Neural progenitor cell (in vitro differentiated cells): ENCODE measurements at regions not wholly inside any gene's neighbourhood (a gene's known extent, or its start where the extent isn't known, plus 50 kb on each side); places are given as distances from the start of the nearest gene placed in this dataset.

ENCODE experiments used
- DNase-seq: peaks from one replicate; pipeline ENCODE4 v3.0.0-alpha.2; 2016; ENCODE audit warnings: low spot score
- H2AFZ ChIP-seq: fragments of 200-600 bp; sonication (generic); replicated peaks from 2 replicates; pipeline ENCODE4 v1.6.1; 2016; ENCODE audit warnings: antibody characterized with exemption
- H3F3A ChIP-seq: fragments of 200-600 bp; sonication (generic); 2 replicates; pipeline ENCODE4 v1.6.1; 2016; ENCODE audit warnings: antibody characterized with exemption, low read depth
- H3K27ac ChIP-seq: fragments of 200-600 bp; sonication (generic); 2 replicates; pipeline ENCODE4 v1.5.1; 2016; ENCODE audit warnings: mild to moderate bottlenecking
- H3K27me3 ChIP-seq: fragments of 200-600 bp; sonication (generic); 2 replicates; pipeline ENCODE4 v1.6.1; 2016; ENCODE audit warnings: mild to moderate bottlenecking, moderate library complexity
- H3K36me3 ChIP-seq: fragments of 200-600 bp; sonication (generic); 2 replicates; pipeline ENCODE4 v1.5.1; 2016
- H3K4me1 ChIP-seq: fragments of 200-600 bp; sonication (generic); 2 replicates; pipeline ENCODE4 v1.6.1; 2016; ENCODE audit warnings: mixed run types
- H3K4me2 ChIP-seq: fragments of 200-600 bp; sonication (generic); 2 replicates; pipeline ENCODE4 v1.6.1; 2016
- H3K4me3 ChIP-seq: fragments of 200-600 bp; sonication (generic); 2 replicates; pipeline ENCODE4 v1.5.1; 2016
- H3K79me2 ChIP-seq: fragments of 200-600 bp; sonication (generic); 2 replicates; pipeline ENCODE4 v1.6.1; 2016; ENCODE audit warnings: low read depth
- H3K9ac ChIP-seq: fragments of 200-600 bp; sonication (generic); 2 replicates; pipeline ENCODE4 v1.6.1; 2016
- H3K9me3 ChIP-seq: fragments of 200-600 bp; sonication (generic); 2 replicates; pipeline ENCODE4 v1.5.1; 2016; ENCODE audit warnings: low read depth
- H4K20me1 ChIP-seq: fragments of 200-600 bp; sonication (generic); 2 replicates; pipeline ENCODE4 v1.6.1; 2016; ENCODE audit warnings: low read depth
- H3K27ac Mint-ChIP-seq: 3 replicates; pipeline ENCODE4 v1.8.0; 2021; ENCODE audit warnings: mixed read lengths
- H3K27me3 Mint-ChIP-seq: 2 replicates; pipeline ENCODE4 v1.8.0; 2022; ENCODE audit warnings: low read depth, mild to moderate bottlenecking, inconsistent platforms, moderate library complexity, mixed read lengths; ENCODE audit not compliant: insufficient read depth
- H3K36me3 Mint-ChIP-seq: 3 replicates; pipeline ENCODE4 v1.8.0; 2021; ENCODE audit warnings: mixed read lengths
- H3K4me1 Mint-ChIP-seq: 3 replicates; pipeline ENCODE4 v1.8.0; 2021; ENCODE audit warnings: mixed read lengths
- H3K4me3 Mint-ChIP-seq: 3 replicates; pipeline ENCODE4 v1.8.0; 2021; ENCODE audit warnings: mild to moderate bottlenecking, moderate library complexity, mixed read lengths
- H3K9me3 Mint-ChIP-seq: 3 replicates; pipeline ENCODE4 v1.8.0; 2020; ENCODE audit warnings: mixed read lengths
- EZH2 ChIP-seq: fragments of 200-600 bp; sonication (generic); IDR thresholded peaks from 2 replicates; pipeline ENCODE4 v1.6.1; 2017; ENCODE audit warnings: antibody characterized with exemption, mild to moderate bottlenecking, moderate library complexity
- EZH2phosphoT487 ChIP-seq: fragments of 200-600 bp; sonication (generic); IDR thresholded peaks from 2 replicates; pipeline ENCODE4 v1.6.1; 2017; ENCODE audit warnings: antibody characterized with exemption
- TF ChIP-seq, protein P1 (sequence below): fragments of 200-600 bp; sonication (generic); IDR thresholded peaks from 2 replicates; pipeline ENCODE4 v1.5.1; 2017; ENCODE audit warnings: antibody characterized with exemption, mild to moderate bottlenecking

DNA sequence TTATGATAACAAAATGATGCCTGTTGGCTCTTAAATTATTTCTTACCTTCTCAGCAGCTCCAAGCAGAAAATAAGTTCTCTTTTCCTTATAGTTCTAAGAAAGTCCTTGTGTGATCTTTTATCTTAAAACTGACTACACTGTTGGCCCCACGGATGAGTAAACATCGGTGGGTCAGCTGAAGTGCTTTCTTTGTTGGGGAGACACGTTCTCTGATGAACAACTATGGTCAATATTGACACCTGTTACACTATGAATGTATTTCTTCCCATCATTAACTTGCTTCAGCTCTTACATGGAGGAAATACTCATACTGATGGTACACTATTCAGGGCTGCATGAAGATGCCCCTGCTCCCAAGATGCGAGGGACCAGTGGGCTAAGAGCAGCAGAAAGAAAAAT, 110.8 kb upstream of the EEA1 start:
- no peaks in the 10 kb centered on the region for H3K27me3 ChIP-seq
- H4K20me1 ChIP-seq, result no peaks in the 10 kb centered on the region
- H3K36me3 Mint-ChIP-seq, result no peaks in the 10 kb centered on the region
- peaks cover 5% of the 10 kb centered on the region for H3K4me1 ChIP-seq
- H3K4me1 Mint-ChIP-seq, result no peaks in the 10 kb centered on the region
- H3K27ac Mint-ChIP-seq, result no peak overlapping the region
- H2AFZ ChIP-seq, result no peak overlapping the region
- no peaks in the 10 kb centered on the region for H3K79me2 ChIP-seq
- no peaks in the 10 kb centered on the region for H3F3A ChIP-seq
- no peak overlapping the region for H3K4me3 ChIP-seq
- H3K9me3 ChIP-seq, result no peaks in the 10 kb centered on the region
- peaks cover 3% of the 10 kb centered on the region for H3K27me3 Mint-ChIP-seq
- no peak overlapping the region for H3K27ac ChIP-seq
- no peak for DNase-seq
- H3K4me3 Mint-ChIP-seq, result no peak overlapping the region
- H3K36me3 ChIP-seq, result no peaks in the 10 kb centered on the region
- no peaks in the 10 kb centered on the region for H3K9me3 Mint-ChIP-seq
- TF ChIP-seq EZH2, result no peak
- TF ChIP-seq, protein P1, sequence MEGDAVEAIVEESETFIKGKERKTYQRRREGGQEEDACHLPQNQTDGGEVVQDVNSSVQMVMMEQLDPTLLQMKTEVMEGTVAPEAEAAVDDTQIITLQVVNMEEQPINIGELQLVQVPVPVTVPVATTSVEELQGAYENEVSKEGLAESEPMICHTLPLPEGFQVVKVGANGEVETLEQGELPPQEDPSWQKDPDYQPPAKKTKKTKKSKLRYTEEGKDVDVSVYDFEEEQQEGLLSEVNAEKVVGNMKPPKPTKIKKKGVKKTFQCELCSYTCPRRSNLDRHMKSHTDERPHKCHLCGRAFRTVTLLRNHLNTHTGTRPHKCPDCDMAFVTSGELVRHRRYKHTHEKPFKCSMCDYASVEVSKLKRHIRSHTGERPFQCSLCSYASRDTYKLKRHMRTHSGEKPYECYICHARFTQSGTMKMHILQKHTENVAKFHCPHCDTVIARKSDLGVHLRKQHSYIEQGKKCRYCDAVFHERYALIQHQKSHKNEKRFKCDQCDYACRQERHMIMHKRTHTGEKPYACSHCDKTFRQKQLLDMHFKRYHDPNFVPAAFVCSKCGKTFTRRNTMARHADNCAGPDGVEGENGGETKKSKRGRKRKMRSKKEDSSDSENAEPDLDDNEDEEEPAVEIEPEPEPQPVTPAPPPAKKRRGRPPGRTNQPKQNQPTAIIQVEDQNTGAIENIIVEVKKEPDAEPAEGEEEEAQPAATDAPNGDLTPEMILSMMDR, result no peak
- TF ChIP-seq EZH2phosphoT487, result no peak
- H3K4me2 ChIP-seq, result no peak overlapping the region
- H3K9ac ChIP-seq, result no peak overlapping the region

DNA sequence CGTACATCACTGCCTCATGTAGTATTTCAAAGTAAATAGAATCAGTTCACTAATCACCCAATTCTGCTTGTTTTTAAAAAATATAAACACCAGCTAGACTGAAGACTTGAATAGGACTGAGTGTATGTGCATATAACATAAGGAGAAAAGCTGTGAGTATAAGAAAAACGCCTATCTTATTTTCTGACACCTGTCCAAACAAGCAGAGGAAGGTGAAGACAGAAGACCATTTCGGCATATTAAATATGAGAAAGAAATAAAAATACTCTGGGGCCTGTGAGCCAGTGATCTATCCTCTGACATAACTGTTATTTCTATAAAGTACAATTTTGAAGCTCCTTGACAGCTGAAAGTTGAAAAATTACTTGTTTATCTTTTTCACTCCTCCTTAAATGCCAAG, 111.3 kb upstream of the EEA1 start:
- no peak overlapping the region for H3K27ac ChIP-seq
- H3K79me2 ChIP-seq, result no peaks in the 10 kb centered on the region
- H3K4me3 Mint-ChIP-seq, result no peak overlapping the region
- no peak overlapping the region for H3K9ac ChIP-seq
- H3K4me3 ChIP-seq, result no peak overlapping the region
- no peaks in the 10 kb centered on the region for H3K4me1 Mint-ChIP-seq
- H3K27me3 ChIP-seq, result no peaks in the 10 kb centered on the region
- DNase-seq, result no peak
- peaks cover 3% of the 10 kb centered on the region for H3K4me1 ChIP-seq
- H2AFZ ChIP-seq, result no peak overlapping the region
- TF ChIP-seq EZH2, result no peak
- no peak for TF ChIP-seq EZH2phosphoT487
- TF ChIP-seq, protein P1, result no peak
- H3K36me3 ChIP-seq, result no peaks in the 10 kb centered on the region
- peaks cover 3% of the 10 kb centered on the region for H3K27me3 Mint-ChIP-seq
- H3K9me3 ChIP-seq, result no peaks in the 10 kb centered on the region
- H4K20me1 ChIP-seq, result no peaks in the 10 kb centered on the region
- H3K36me3 Mint-ChIP-seq, result no peaks in the 10 kb centered on the region
- no peak overlapping the region for H3K4me2 ChIP-seq
- H3F3A ChIP-seq, result no peaks in the 10 kb centered on the region
- no peak overlapping the region for H3K27ac Mint-ChIP-seq
- H3K9me3 Mint-ChIP-seq, result no peaks in the 10 kb centered on the region

DNA sequence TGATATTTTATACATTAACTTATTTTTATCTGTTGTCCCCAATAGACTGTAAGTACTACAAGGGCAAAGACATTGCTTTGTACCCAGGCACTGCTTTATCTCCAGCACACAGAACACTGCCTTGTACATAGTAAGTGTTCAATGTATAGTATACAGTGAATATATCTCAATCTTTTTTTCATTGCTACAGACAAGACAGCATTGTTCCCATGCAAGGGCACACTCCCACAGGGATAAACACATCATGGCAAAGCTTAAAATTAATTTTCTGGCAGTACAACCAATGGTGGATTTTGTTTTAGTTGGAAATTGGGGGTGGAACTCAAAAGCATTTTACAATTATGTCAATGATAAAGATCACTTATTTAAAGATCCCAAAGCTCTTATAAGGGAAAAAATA, 112.3 kb upstream of the EEA1 start:
- no peaks in the 10 kb centered on the region for H3K9me3 Mint-ChIP-seq
- no peak for TF ChIP-seq EZH2phosphoT487
- TF ChIP-seq, protein P1, result no peak
- no peaks in the 10 kb centered on the region for H3K27me3 ChIP-seq
- H3K4me2 ChIP-seq, result no peak overlapping the region
- H3K4me1 ChIP-seq, result no peaks in the 10 kb centered on the region
- no peaks in the 10 kb centered on the region for H3K79me2 ChIP-seq
- DNase-seq, result no peak
- no peak overlapping the region for H2AFZ ChIP-seq
- H3K9ac ChIP-seq, result no peak overlapping the region
- H3K36me3 ChIP-seq, result no peaks in the 10 kb centered on the region
- H3K4me3 Mint-ChIP-seq, result no peak overlapping the region
- H3K36me3 Mint-ChIP-seq, result no peaks in the 10 kb centered on the region
- H3K4me1 Mint-ChIP-seq, result no peaks in the 10 kb centered on the region
- no peaks in the 10 kb centered on the region for H3K9me3 ChIP-seq
- H3K4me3 ChIP-seq, result no peak overlapping the region
- H3K27ac Mint-ChIP-seq, result no peak overlapping the region
- H4K20me1 ChIP-seq, result no peaks in the 10 kb centered on the region
- H3K27ac ChIP-seq, result no peak overlapping the region
- H3F3A ChIP-seq, result no peaks in the 10 kb centered on the region
- H3K27me3 Mint-ChIP-seq, result peaks cover 3% of the 10 kb centered on the region

DNA sequence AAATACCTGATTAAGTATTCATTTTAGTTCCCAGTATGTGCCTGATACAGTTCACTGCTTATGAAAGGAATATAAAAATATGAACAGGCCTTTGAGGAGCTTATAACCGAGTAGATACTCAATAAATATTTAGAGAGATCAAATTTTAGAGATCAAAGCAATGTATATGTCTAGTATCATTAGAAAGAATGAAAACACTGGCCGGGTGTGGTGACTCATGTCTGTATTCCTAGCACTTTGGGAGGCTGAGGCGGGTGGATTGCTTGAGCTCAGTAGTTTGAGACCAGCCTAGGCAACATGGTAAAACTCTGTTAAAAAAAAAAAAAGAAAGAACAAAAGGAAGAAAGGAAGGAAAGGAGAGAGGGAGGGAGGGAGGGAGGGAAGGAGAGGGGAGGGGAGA, 113.2 kb upstream of the EEA1 start:
- Histone ChIP-seq H3K36me3 (no peaks in the 10 kb centered on the region), H3K79me2 (no peaks in the 10 kb centered on the region), H3K4me3 (no peak overlapping the region), H3K9me3 (no peaks in the 10 kb centered on the region), H3K9ac (no peak overlapping the region), H3K4me2 (no peak overlapping the region), H3F3A (no peaks in the 10 kb centered on the region), H3K27ac (no peak overlapping the region), H3K4me1 (no peaks in the 10 kb centered on the region), H4K20me1 (no peaks in the 10 kb centered on the region), H3K27me3 (no peaks in the 10 kb centered on the region), H2AFZ (no peak overlapping the region)
- H3K27me3 Mint-ChIP-seq, result peaks cover 3% of the 10 kb centered on the region
- no peaks in the 10 kb centered on the region for H3K9me3 Mint-ChIP-seq
- no peak overlapping the region for H3K4me3 Mint-ChIP-seq
- no peaks in the 10 kb centered on the region for H3K36me3 Mint-ChIP-seq
- no peak overlapping the region for H3K27ac Mint-ChIP-seq
- no peaks in the 10 kb centered on the region for H3K4me1 Mint-ChIP-seq
- DNase-seq, result no peak
- TF ChIP-seq EZH2phosphoT487 (no peak), EZH2 (no peak)
- TF ChIP-seq, protein P1, result no peak
